Lower leg skin (tissue), 3 donors: ENCODE measurements at regions not wholly inside any gene's neighbourhood (a gene's known extent, or its start where the extent isn't known, plus 50 kb on each side); places are given as distances from the start of the nearest gene placed in this dataset.

Source experiments
- POLR2A ChIP-seq, 2 donors: fragments of 450-650 bp; IDR thresholded peaks; one replicate each; pipeline ENCODE4 v1.6.1; 2016 to 2017; ENCODE audit warnings: antibody characterized with exemption in 2 of 2, mild to moderate bottlenecking in 1 of 2, moderate library complexity in 1 of 2
- TF ChIP-seq, protein P1 (sequence below), 3 donors: fragments of 450-650 bp; IDR thresholded peaks; one replicate each; pipeline ENCODE4 v1.5.1; 2016; ENCODE audit warnings: antibody characterized with exemption in 3 of 3, mild to moderate bottlenecking in 3 of 3, moderate library complexity in 2 of 3

GRCh38 chr5:96487859-96488258 is 54.8 kb upstream of the PCSK1 start:
- TF ChIP-seq, protein P1, sequence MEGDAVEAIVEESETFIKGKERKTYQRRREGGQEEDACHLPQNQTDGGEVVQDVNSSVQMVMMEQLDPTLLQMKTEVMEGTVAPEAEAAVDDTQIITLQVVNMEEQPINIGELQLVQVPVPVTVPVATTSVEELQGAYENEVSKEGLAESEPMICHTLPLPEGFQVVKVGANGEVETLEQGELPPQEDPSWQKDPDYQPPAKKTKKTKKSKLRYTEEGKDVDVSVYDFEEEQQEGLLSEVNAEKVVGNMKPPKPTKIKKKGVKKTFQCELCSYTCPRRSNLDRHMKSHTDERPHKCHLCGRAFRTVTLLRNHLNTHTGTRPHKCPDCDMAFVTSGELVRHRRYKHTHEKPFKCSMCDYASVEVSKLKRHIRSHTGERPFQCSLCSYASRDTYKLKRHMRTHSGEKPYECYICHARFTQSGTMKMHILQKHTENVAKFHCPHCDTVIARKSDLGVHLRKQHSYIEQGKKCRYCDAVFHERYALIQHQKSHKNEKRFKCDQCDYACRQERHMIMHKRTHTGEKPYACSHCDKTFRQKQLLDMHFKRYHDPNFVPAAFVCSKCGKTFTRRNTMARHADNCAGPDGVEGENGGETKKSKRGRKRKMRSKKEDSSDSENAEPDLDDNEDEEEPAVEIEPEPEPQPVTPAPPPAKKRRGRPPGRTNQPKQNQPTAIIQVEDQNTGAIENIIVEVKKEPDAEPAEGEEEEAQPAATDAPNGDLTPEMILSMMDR (IDR thresholded peaks at IDR 0.05) = no peak
- no peak for TF ChIP-seq POLR2A (IDR thresholded peaks at IDR 0.05)
